Transverse colon (tissue), 4 donors: ENCODE measurements at regions not wholly inside any gene's neighbourhood (a gene's known extent, or its start where the extent isn't known, plus 50 kb on each side); places are given as distances from the start of the nearest gene placed in this dataset.

Experiments
- DNase-seq: peaks from one replicate; pipeline ENCODE4 v3.0.0-alpha.2; 2019
- H3K27ac ChIP-seq, 4 donors: fragments of 200-600 bp; sonication (generic); 2 replicates each; pipeline ENCODE4 v1.5.1; 2016 to 2018; ENCODE audit warnings: inconsistent platforms in 4 of 4
- H3K27me3 ChIP-seq: fragments of 200-600 bp; sonication (generic); 2 replicates; pipeline ENCODE4 v1.5.1; 2017; ENCODE audit warnings: inconsistent platforms
- H3K36me3 ChIP-seq, 4 donors: fragments of 200-600 bp; sonication (generic); 2 replicates each; pipeline ENCODE4 v1.5.1; 2017 to 2019; ENCODE audit warnings: inconsistent platforms in 4 of 4
- H3K4me1 ChIP-seq, 4 donors: fragments of 200-600 bp; sonication (generic); 2 replicates each; pipeline ENCODE4 v1.5.1; 2017 to 2020; ENCODE audit warnings: inconsistent platforms in 4 of 4
- H3K4me3 ChIP-seq, 4 donors: fragments of 200-600 bp; sonication (generic); 1 replicate in 1 of 4; 2 replicates in 3 of 4; pipeline versions ENCODE4 v1.5.1 to v1.6.1; 2017 to 2019; ENCODE audit warnings: inconsistent platforms in 4 of 4
- H3K9me3 ChIP-seq, 2 donors: fragments of 200-600 bp; sonication (generic); 2 replicates each; pipeline ENCODE4 v1.5.1; 2017 to 2019; ENCODE audit warnings: inconsistent platforms in 2 of 2
- EP300 ChIP-seq: sonication (generic); formaldehyde crosslinking; IDR thresholded peaks from one replicate; pipeline ENCODE4 v1.6.1; 2017; ENCODE audit warnings: antibody characterized with exemption, low read depth
- POLR2A ChIP-seq: fragments of 450-650 bp; IDR thresholded peaks from one replicate; pipeline ENCODE4 v1.6.1; 2016; ENCODE audit warnings: antibody characterized with exemption, mild to moderate bottlenecking, moderate library complexity
- POLR2AphosphoS5 ChIP-seq, 3 donors: sonication (generic); formaldehyde crosslinking; IDR thresholded peaks; one replicate each; pipeline ENCODE4 v1.6.1; 2016; ENCODE audit warnings: antibody characterized with exemption in 3 of 3
- WGBS, 2 donors: methylation state at CpG; one replicate each; pipeline ENCODE4 v1.1.5; 2018; ENCODE audit warnings: low coverage in 1 of 2; 5-methylcytosine and 5-hydroxymethylcytosine counted together
- in situ Hi-C, 4 donors: fragments of 200-750 bp; cut with MboI; loops; one replicate each; pipeline versions ENCODE4 v1.15.0 to v1.15.1; 2017; ENCODE audit warnings: low sequenced_read_pairs in 3 of 4, low pct_ligation_motif_present in 1 of 4, low pct_unique_long_range_greater_than_20kb in 1 of 4
- intact Hi-C: fragments of 100-400 bp; cut with DNase I; formaldehyde crosslinking; loops from one replicate; pipeline ENCODE4 v1.15.1; 2023; ENCODE audit warnings: low total_unique reads
- TF ChIP-seq, protein P1 (sequence below), 5 experiments: fragments of 200-600 bp in 3 of 5; fragments of 450-650 bp in 2 of 5; sonication (generic) in 3 of 5; IDR thresholded peaks; 1 replicate in 2 of 5; 2 replicates in 3 of 5; pipeline ENCODE4 v1.5.1; 2016 to 2017; ENCODE audit warnings: antibody characterized with exemption in 5 of 5, inconsistent platforms in 3 of 5, mild to moderate bottlenecking in 2 of 5, moderate library complexity in 1 of 5

- no peaks in the 10 kb centered on the region for H3K9me3 ChIP-seq
- 48 to 61% methylated on average over 7 of the region's 7 CpGs for WGBS, 2 donors
- no peaks in the 10 kb centered on the region for H3K4me1 ChIP-seq
- H3K4me3 ChIP-seq: no peak overlapping the region
- no peak for DNase-seq
- in situ Hi-C loops (no loop called here), intact Hi-C loops (no loop called here)
- H3K27ac ChIP-seq: no peak overlapping the region
- H3K36me3 ChIP-seq: no peaks in the 10 kb centered on the region
- H3K27me3 ChIP-seq: no peaks in the 10 kb centered on the region
- TF ChIP-seq, protein P1, sequence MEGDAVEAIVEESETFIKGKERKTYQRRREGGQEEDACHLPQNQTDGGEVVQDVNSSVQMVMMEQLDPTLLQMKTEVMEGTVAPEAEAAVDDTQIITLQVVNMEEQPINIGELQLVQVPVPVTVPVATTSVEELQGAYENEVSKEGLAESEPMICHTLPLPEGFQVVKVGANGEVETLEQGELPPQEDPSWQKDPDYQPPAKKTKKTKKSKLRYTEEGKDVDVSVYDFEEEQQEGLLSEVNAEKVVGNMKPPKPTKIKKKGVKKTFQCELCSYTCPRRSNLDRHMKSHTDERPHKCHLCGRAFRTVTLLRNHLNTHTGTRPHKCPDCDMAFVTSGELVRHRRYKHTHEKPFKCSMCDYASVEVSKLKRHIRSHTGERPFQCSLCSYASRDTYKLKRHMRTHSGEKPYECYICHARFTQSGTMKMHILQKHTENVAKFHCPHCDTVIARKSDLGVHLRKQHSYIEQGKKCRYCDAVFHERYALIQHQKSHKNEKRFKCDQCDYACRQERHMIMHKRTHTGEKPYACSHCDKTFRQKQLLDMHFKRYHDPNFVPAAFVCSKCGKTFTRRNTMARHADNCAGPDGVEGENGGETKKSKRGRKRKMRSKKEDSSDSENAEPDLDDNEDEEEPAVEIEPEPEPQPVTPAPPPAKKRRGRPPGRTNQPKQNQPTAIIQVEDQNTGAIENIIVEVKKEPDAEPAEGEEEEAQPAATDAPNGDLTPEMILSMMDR (IDR thresholded peaks at IDR 0.05): no peak
- no peak for TF ChIP-seq POLR2A
- TF ChIP-seq POLR2AphosphoS5 (IDR thresholded peaks at IDR 0.05): no peak
- no peak for TF ChIP-seq EP300
Observed at GRCh38 chr5:2602451-2603271, 148.8 kb downstream of the IRX2 start.

DNA sequence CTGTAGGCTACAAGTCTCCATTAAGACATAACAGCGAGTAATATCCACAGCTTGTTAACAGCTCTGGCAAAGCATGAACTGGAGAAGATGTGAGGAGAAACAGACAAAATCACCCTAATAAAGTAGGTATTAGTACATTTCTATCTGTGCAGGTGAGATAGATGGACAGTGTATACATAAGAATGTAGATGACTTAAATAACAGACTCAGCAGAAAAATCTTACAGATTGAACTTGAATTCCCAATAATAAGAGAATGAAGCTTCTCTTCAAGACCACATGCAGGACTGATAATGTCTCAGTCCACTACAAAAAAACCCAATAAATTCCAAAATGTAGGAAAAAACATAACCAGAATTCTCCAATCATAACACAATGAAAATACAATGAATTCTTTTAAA is 153.0 kb downstream of the IRX2 start:
- H3K27ac ChIP-seq: no peak overlapping the region
- H3K9me3 ChIP-seq: no peaks in the 10 kb centered on the region
- intact Hi-C loops: no loop called here
- no peaks in the 10 kb centered on the region for H3K4me1 ChIP-seq
- H3K4me3 ChIP-seq: no peak overlapping the region
- WGBS, 2 donors: 86 to 95% methylated on average over 1 of the region's 1 CpG
- no peak for TF ChIP-seq POLR2A
- no peak for TF ChIP-seq EP300
- TF ChIP-seq, protein P1 (IDR thresholded peaks at IDR 0.05): no peak
- no peak for TF ChIP-seq POLR2AphosphoS5 (IDR thresholded peaks at IDR 0.05)
- H3K27me3 ChIP-seq: no peaks in the 10 kb centered on the region
- H3K36me3 ChIP-seq: no peaks in the 10 kb centered on the region
- no peak for DNase-seq
- in situ Hi-C loops: no loop called here

DNA sequence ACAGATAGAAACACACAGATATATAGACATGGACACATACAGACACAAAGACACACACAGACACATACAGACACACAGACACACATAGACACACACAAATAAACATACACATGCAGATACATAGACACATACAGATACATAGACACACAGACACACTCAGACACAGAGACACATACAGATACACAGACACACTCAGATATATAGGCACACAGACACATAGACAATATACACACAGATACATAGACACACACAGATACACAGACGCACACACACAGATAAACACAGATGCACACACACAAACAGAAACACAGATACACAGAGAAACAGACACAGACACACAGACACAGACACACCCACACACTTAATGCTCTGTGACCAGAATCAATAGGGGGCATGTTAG is 156.8 kb downstream of the IRX2 start:
- Histone ChIP-seq H3K36me3 (no peaks in the 10 kb centered on the region), H3K27me3 (no peaks in the 10 kb centered on the region), H3K4me1 (no peaks in the 10 kb centered on the region), H3K4me3 (no peak overlapping the region), H3K9me3 (no peaks in the 10 kb centered on the region), H3K27ac (no peak overlapping the region)
- in situ Hi-C loops: no loop called here
- TF ChIP-seq POLR2AphosphoS5 (IDR thresholded peaks at IDR 0.05): no peak
- no peak for TF ChIP-seq EP300
- TF ChIP-seq, protein P1 (IDR thresholded peaks at IDR 0.05): no peak
- TF ChIP-seq POLR2A: no peak
- 79 to 88% methylated on average over 1 of the region's 1 CpG for WGBS, 2 donors
- intact Hi-C loops: no loop called here
- no peak for DNase-seq

- H3K36me3 ChIP-seq: no peaks in the 10 kb centered on the region
- H3K9me3 ChIP-seq: no peaks in the 10 kb centered on the region
- H3K4me3 ChIP-seq: no peak overlapping the region
- in situ Hi-C loops (no loop called here), intact Hi-C loops (no loop called here)
- H3K27me3 ChIP-seq: no peaks in the 10 kb centered on the region
- no peak for DNase-seq
- no peak overlapping the region for H3K27ac ChIP-seq
- TF ChIP-seq, protein P1 (IDR thresholded peaks at IDR 0.05): no peak
- no peak for TF ChIP-seq POLR2AphosphoS5 (IDR thresholded peaks at IDR 0.05)
- TF ChIP-seq EP300: no peak
- no peak for TF ChIP-seq POLR2A
- WGBS, 2 donors: 78 to 79% methylated on average over 9 to 10 of the region's 10 CpGs
- no peaks in the 10 kb centered on the region for H3K4me1 ChIP-seq
Observed at GRCh38 chr5:2592766-2593165, 158.7 kb downstream of the IRX2 start.
